PC-9 (cell line): ENCODE measurements at regions not wholly inside any gene's neighbourhood (a gene's known extent, or its start where the extent isn't known, plus 50 kb on each side); places are given as distances from the start of the nearest gene placed in this dataset.

Experiments used
- BruUV-seq: library from RNA; stranded (reverse); fragments of 400-500 nt; replicated peaks from 2 replicates; lab custom pipeline; 2021; lab: Mats Ljungman, UMichigan
- CTCF ChIA-PET: fragments of 300-600 bp; sonication (Branson Sonifier 250); formaldehyde crosslinking; loops from one replicate; lab custom pipeline; 2022; ENCODE audit warnings: antibody characterized with exemption; lab: Charles Lee
- POLR2A ChIA-PET: fragments of 300-600 bp; sonication (Branson Sonifier 250); formaldehyde crosslinking; loops from one replicate; lab custom pipeline; 2022; ENCODE audit warnings: antibody characterized with exemption; ENCODE audit not compliant: unreplicated experiment; lab: Charles Lee
- DNase-seq, 2 experiments: peaks; one replicate each; pipeline versions ENCODE4 v3.0.0 to v3.0.0-alpha.2; 2015 to 2022; ENCODE audit warnings: mixed read lengths in 1 of 2
- H2AFZ ChIP-seq: fragments of 200-600 bp; sonication (generic); 2 replicates; pipeline ENCODE4 v1.8.1; 2017; ENCODE audit warnings: antibody characterized with exemption
- H3F3A ChIP-seq: fragments of 200-600 bp; sonication (generic); 2 replicates; pipeline ENCODE4 v1.8.1; 2017; ENCODE audit warnings: antibody characterized with exemption, mild to moderate bottlenecking, low read depth; ENCODE audit not compliant: insufficient read depth
- H3K27ac ChIP-seq: fragments of 200-600 bp; sonication (generic); 2 replicates; pipeline ENCODE4 v1.6.1; 2016; ENCODE audit warnings: mixed run types
- H3K27me3 ChIP-seq: fragments of 200-600 bp; sonication (generic); 2 replicates; pipeline ENCODE4 v1.6.1; 2016; ENCODE audit warnings: low read depth, mixed run types; ENCODE audit not compliant: insufficient read depth
- H3K36me3 ChIP-seq: fragments of 200-600 bp; sonication (generic); 2 replicates; pipeline ENCODE4 v1.6.1; 2016; ENCODE audit warnings: low read depth, mixed run types
- H3K4me1 ChIP-seq: fragments of 200-600 bp; sonication (generic); replicated peaks from 2 replicates; pipeline ENCODE4 v1.6.1; 2016; ENCODE audit warnings: mixed run types; ENCODE audit not compliant: insufficient read depth
- H3K4me2 ChIP-seq: fragments of 200-600 bp; sonication (generic); 2 replicates; pipeline ENCODE4 v1.6.1; 2017; ENCODE audit warnings: mixed run types
- H3K4me3 ChIP-seq: fragments of 200-600 bp; sonication (generic); 2 replicates; pipeline ENCODE4 v1.6.1; 2016; ENCODE audit warnings: mixed run types
- H3K79me2 ChIP-seq: fragments of 200-600 bp; sonication (generic); 2 replicates; pipeline ENCODE4 v1.6.1; 2017; ENCODE audit warnings: low read depth, mixed run types
- H3K9me2 ChIP-seq: fragments of 200-600 bp; sonication (generic); 2 replicates; pipeline ENCODE4 v1.8.1; 2017; ENCODE audit warnings: mild to moderate bottlenecking; ENCODE audit not compliant: insufficient read depth
- H3K9me3 ChIP-seq: fragments of 200-600 bp; sonication (generic); 2 replicates; pipeline ENCODE4 v1.8.1; 2016; ENCODE audit warnings: low read depth; ENCODE audit not compliant: insufficient read depth
- H4K20me1 ChIP-seq: fragments of 200-600 bp; sonication (generic); 2 replicates; pipeline ENCODE4 v1.8.1; 2017; ENCODE audit not compliant: insufficient read depth
- EZH2 ChIP-seq: fragments of 200-600 bp; sonication (generic); IDR thresholded peaks from 2 replicates; pipeline ENCODE4 v1.8.0; 2017; ENCODE audit warnings: antibody characterized with exemption, low read depth
- intact Hi-C: fragments of 100-400 bp; cut with micrococcal nuclease; formaldehyde crosslinking; loops from one replicate; pipeline ENCODE4 v1.10.0; 2022; ENCODE audit not compliant: unreplicated experiment
- TF ChIP-seq, protein P1 (sequence below): fragments of 200-600 bp; sonication (generic); conservative IDR thresholded peaks from 2 replicates; pipeline ENCODE4 v1.6.1; 2017; ENCODE audit warnings: mixed run types, antibody characterized with exemption, mild to moderate bottlenecking, moderate library complexity

DNA sequence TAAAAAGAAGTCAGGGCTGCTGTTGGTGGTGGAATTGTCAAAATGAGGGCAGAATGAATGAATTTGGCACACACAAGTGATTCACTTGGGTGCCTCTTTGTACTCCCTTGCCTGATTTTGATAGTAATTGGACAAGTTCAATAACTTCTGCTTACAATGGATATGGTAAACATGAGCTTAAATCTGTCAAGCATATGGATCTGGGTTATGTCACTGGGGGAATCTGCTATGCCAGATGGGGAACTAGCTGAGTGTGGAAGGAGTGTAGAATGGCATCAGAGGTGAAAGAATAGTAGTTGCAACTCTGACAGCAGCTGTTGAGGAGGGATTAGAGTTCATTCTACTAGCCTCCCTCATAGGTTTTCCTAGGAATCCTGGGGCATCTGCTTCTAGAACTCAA lies 724.2 kb upstream of the CDH8 start:
- POLR2A ChIA-PET = no interaction called here
- Histone ChIP-seq H3K4me3 (no peak overlapping the region), H3K9me3 (no peaks in the 10 kb centered on the region), H2AFZ (no peak overlapping the region), H3K79me2 (no peaks in the 10 kb centered on the region), H3K36me3 (no peaks in the 10 kb centered on the region), H3K9me2 (no peaks in the 10 kb centered on the region), H4K20me1 (no peaks in the 10 kb centered on the region), H3K27me3 (no peaks in the 10 kb centered on the region), H3K4me2 (no peak overlapping the region), H3K27ac (no peak overlapping the region), H3F3A (no peaks in the 10 kb centered on the region), H3K4me1 (no peaks in the 10 kb centered on the region)
- intact Hi-C loops = no loop called here
- DNase-seq = no peak
- BruUV-seq = no TSS peak
- TF ChIP-seq EZH2 = no peak
- TF ChIP-seq, protein P1, sequence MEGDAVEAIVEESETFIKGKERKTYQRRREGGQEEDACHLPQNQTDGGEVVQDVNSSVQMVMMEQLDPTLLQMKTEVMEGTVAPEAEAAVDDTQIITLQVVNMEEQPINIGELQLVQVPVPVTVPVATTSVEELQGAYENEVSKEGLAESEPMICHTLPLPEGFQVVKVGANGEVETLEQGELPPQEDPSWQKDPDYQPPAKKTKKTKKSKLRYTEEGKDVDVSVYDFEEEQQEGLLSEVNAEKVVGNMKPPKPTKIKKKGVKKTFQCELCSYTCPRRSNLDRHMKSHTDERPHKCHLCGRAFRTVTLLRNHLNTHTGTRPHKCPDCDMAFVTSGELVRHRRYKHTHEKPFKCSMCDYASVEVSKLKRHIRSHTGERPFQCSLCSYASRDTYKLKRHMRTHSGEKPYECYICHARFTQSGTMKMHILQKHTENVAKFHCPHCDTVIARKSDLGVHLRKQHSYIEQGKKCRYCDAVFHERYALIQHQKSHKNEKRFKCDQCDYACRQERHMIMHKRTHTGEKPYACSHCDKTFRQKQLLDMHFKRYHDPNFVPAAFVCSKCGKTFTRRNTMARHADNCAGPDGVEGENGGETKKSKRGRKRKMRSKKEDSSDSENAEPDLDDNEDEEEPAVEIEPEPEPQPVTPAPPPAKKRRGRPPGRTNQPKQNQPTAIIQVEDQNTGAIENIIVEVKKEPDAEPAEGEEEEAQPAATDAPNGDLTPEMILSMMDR = no peak
- CTCF ChIA-PET = no interaction called here

DNA sequence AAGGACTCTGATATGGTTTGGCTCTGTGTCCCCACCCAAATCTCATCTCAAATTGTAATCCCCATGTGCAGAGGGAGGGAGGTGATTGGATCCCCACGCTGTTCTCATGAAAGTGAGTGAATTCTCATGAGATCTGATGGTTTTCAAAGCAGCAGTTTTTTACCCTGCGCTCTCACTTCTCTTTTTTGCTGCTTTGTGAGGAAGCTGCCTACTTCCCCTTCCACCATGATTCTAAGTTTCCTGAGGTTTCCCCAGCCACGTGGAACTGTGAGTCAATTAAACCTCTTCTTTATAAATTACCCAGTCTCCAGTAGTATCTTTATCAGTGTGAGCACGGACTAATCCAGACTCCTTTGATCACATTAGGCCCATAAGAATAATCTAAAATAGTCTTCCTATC lies 719.7 kb upstream of the CDH8 start:
- no peak for DNase-seq
- no peaks in the 10 kb centered on the region for H3K4me1 ChIP-seq
- no peak overlapping the region for H3K4me3 ChIP-seq
- no peak overlapping the region for H3K4me2 ChIP-seq
- no peaks in the 10 kb centered on the region for H3K9me3 ChIP-seq
- ChIA-PET POLR2A (no interaction called here), CTCF (no interaction called here)
- H3K36me3 ChIP-seq = no peaks in the 10 kb centered on the region
- H3K27ac ChIP-seq = no peak overlapping the region
- H3F3A ChIP-seq = no peaks in the 10 kb centered on the region
- no peaks in the 10 kb centered on the region for H3K79me2 ChIP-seq
- intact Hi-C loops = no loop called here
- no peaks in the 10 kb centered on the region for H3K27me3 ChIP-seq
- no peaks in the 10 kb centered on the region for H4K20me1 ChIP-seq
- BruUV-seq = no TSS peak
- TF ChIP-seq, protein P1 = no peak
- no peak for TF ChIP-seq EZH2
- no peak overlapping the region for H2AFZ ChIP-seq
- H3K9me2 ChIP-seq = no peaks in the 10 kb centered on the region

GRCh38 chr16:62752854-62753253 lies 716.6 kb upstream of the CDH8 start:
- ChIA-PET POLR2A (no interaction called here), CTCF (no interaction called here)
- Histone ChIP-seq H4K20me1 (no peaks in the 10 kb centered on the region), H3K27ac (no peak overlapping the region), H3F3A (no peaks in the 10 kb centered on the region), H3K9me2 (no peaks in the 10 kb centered on the region), H3K36me3 (no peaks in the 10 kb centered on the region), H3K4me1 (no peaks in the 10 kb centered on the region), H3K27me3 (no peaks in the 10 kb centered on the region), H3K79me2 (no peaks in the 10 kb centered on the region), H3K4me3 (no peak overlapping the region), H3K4me2 (no peak overlapping the region), H2AFZ (no peak overlapping the region), H3K9me3 (no peaks in the 10 kb centered on the region)
- DNase-seq = no peak
- no TSS peak for BruUV-seq
- intact Hi-C loops = no loop called here
- TF ChIP-seq EZH2 = no peak
- TF ChIP-seq, protein P1 = no peak
